ENCODE measurements at regions not wholly inside any gene's neighbourhood (a gene's known extent, or its start where the extent isn't known, plus 50 kb on each side); places are given as distances from the start of the nearest gene placed in this dataset.

DNA sequence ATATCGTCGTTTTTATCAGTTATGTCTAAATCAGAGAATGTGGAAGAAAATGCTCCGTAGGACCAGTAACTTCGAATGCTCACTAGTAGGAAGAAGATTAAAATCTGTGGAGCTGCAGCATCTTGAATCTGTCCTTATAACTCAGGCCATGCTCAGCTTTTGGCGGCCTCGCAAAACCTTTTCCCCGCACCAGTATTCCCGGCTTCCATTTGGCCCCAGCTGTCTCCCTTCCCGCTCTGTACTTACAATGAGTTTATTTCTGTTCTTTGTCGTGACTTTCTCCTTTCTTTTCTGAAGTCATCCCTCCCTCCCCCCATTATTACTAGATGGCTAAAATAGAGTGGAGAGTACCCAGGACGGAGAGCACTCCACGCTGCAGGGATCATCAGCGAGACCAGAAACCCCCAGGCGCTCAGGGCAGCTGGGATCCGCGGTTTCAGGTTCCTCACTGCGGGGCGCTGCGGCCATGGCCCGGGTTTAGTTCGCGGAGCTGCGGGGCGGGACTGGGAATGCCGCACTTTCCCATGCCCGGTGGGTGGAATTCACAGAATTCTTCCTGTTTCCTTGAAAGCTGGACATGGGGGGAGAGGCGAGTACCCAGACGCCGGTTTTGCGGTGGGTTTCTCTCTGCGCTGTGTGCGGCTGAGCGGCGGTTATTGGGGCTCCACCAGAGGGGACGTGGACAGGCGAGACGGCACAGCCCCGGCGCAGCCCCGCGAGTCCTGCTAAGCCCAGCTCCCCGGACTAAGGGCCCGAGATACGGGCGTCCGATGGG is 183.5 kb downstream of the POM121L12 start (continued):
- TF ChIP-seq CHD7 (IDR thresholded peaks at IDR 0.05; ENCODE audit: insufficient replicate concordance, low read length) (no peak), CBX8 (IDR thresholded peaks at IDR 0.05; ENCODE audit: borderline replicate concordance, low read depth, low read length) (no peak), EP300 (IDR thresholded peaks at IDR 0.05; ENCODE audit: borderline replicate concordance in 1 of 2, low read depth in 2 of 2, low read length in 2 of 2) (no peak), ASH2L (IDR thresholded peaks at IDR 0.05; ENCODE audit: low read length) (peak; percentile 63), RFX5 (IDR thresholded peaks at IDR 0.05; ENCODE audit: borderline replicate concordance, low read depth, low read length) (no peak), SIN3A (conservative IDR thresholded peaks at IDR 0.05 in 1 of 2, IDR thresholded peaks at IDR 0.05 in 1 of 2; ENCODE audit: low read depth in 1 of 2, low read length in 2 of 2) (no peak), NANOG (IDR thresholded peaks at IDR 0.05; ENCODE audit: insufficient read depth, low read depth, low read length, poor library complexity, severe bottlenecking) (no peak), EGR1 (IDR thresholded peaks at IDR 0.05; ENCODE audit: borderline replicate concordance, low read depth, low read length) (no peak), POU5F1 (IDR thresholded peaks at IDR 0.05; ENCODE audit: low read depth, low read length) (no peak), CEBPB (IDR thresholded peaks at IDR 0.05; ENCODE audit: low read depth, low read length) (no peak)

Data from H1 (cell line).